ENCODE measurements at regions not wholly inside any gene's neighbourhood (a gene's known extent, or its start where the extent isn't known, plus 50 kb on each side); places are given as distances from the start of the nearest gene placed in this dataset.

DNA sequence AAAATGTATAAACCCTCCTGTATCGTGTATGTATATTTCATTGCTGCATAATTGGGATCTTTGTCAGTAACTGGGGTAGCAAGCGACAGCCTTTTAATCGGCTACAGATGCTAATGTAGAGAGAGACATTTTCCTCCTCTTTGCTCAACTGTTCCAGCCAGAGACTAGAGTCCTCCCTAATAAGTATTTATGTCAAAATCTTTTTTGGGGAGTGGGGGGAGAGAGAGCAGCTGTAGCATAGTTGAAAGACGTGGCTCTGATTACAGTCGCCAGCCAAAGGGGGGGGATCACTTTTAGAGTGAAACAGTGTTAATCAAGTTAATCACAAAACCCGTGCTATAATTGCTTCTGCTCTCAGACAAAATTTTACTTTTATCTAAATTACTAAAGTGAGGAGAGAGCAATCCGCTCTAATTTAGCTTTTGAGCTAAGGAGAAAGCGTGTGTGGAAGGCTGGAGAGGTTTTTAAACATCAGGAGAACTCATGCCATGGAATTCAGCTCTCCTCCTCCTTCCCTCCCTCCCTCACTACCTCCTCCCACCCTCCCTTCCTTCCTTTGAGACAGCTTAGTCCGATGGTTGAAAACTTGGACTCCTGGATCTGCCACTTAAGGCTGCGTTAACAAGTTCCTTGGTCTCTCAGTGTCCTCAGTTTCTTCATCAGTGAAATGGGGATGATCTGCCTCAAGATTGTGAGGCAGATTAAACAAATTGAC lies 87.3 kb upstream of the ZNF618 start:
- no peak for DNase-seq

DNA sequence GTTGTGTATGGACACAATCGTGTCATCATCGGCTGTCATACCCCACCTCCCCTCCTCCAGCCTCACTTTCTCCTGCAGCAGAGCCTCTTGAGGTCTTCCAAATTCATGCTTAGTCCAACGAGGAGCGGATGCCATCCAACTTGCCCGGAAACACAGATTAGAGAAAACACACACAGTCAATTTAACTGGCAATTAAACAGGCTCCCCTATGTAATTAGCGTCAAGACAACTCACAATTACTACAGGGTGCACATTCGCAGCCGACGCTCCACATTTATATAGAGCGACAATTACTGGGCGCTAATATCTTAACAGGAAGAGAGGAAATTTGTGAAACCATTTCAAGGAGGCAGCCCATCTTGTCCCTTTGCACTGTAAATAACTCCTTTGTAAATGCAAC lies 86.0 kb upstream of the ZNF618 start:
- no peak for DNase-seq

DNA sequence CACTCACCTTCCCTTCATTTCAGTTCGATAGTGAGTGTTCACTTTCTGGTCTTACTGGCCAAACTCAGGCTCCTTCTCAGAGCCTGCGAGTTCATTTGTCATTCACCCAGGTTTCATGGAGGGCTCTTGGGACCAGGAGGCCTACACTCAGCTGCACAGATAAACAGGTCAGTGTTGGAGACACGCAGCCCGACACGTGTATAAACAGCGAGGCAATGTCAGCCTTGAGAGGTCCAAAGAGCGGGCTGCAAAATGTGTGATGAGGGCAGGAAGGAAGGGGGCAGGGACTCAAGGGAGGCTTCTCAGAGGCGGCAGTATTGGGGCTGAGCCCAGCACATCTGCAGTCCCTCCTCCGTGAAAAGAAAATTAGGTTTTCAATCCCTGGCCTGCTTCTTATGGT lies 82.6 kb upstream of the ZNF618 start:
- DNase-seq = no peak

DNA sequence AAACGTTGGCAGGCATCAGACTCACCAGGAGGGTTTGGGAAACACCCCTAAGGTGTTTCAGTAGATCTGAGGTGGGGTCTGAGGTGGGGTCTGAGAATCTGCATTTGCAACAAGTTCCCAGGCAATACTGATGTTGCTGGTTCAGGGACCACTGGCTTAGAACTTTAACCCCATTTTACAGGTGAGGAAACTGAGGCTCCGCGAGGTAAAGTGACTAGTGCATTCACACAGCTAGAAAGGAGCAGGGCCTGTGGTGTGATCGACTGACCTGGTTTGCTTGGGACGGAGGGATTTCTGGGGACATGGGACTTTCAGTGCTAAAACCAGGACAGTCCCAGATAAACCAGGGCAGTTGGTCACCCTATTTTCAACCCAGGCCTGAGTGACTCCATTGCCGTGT lies 81.4 kb upstream of the ZNF618 start:
- DNase-seq = no peak

DNA sequence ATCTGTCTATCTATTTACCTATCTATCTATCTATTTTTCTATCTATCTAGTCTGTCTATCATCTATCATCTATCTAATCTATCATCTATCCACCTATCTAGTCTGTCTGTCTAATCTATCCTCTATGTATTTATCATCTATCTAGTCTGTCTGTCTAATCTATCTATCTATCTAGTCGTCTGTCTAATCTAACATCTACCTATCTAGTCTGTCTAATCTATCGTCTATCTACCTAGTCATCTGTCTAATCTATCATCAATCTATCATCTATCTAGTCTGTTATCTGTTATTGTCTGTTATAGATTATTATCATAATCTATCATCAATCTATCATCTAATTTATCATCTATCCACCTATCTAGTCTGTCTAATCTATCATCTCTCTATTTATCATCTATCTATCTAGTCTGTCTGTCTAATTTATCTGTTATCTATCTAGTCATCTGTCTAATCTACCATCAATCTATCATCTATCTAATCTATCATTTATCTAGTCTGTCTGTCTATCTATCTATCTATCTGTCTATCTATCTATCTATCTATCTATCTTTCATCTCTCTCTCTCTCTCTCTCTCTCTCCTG lies 80.2 kb upstream of the ZNF618 start:
- DNase-seq = no peak

DNA sequence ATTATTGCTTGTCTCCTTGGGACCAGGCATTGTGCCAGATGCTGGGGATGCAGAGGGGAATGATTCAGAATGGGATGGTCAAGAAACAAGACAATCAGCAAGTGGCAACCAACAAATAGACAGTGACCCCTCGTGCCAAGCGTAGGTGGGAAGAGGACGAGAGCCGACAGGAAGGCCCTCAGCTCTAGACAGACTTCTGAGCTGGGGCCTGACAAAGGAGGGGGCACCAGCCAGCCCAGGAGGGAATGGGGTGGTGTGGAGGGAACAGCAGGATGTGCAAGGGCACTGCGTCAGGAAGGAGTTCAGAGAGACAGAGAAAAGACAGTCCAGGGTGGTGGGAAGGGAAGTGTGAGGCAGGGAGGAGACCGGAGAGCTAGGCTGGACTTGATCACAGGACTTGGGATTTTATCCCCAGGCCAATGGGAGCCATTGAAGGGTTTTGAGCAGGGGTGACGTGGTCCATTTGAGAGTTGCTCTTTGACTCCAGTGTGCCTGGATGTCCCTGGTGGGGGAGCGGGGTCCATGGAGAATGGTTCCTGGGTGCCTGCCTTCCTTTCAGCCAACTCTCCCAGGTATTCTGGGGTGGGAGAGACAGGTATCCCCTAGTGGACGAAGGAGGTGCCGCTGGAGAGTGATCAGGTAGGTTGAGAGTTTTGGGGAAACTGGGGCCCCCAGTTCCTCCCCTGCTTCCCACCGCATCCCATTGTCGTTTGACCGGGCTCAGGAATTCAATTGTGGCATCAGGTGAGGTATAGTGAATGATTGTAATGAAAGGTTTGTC lies 79.3 kb upstream of the ZNF618 start:
- DNase-seq = no peak

DNA sequence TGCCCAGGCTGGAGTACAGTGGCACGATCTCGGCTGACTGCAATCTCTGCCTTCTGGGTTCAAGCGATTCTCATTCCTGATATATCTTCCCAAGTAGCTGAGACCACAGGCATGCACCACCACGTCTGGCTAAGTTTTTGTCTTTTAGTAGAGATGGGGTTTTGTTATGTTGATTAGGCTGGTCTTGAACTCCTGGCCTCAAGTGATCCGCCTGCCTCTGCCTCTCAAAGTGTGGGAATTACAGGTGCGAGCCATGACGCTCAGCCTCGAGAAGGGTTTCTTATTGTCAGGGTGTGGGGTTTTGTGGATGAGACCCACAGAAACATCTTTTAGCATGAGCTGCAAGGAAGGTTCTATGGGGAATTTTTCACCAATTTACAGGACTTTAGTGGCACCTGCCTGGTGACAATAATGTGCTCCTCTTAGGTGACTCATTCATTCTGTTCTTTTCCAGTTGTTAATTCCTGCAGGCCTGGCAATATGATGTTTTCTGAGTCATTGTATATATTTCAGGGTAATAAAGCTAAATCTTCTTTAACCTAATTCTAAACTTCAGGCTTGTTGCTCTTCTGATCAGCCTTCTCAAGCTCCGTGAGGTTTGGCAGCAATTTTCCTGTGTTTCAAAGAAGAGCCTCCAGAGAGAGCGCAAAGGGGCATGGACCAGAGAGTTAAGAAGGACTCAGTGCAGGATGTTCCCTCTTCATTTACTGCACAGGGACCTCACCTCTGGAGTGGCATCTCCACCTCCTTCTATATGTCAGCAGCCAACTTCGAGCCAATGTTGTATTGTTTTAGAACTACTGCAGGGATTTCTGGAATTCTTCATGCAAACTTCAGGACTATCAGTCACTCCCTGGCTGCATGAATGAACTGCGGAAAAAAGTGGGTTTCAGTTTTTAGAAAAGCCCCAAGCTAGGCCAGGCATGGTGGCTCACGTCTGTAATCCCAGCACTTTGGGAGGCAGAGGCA lies 77.8 kb upstream of the ZNF618 start:
- DNase-seq = no peak

DNA sequence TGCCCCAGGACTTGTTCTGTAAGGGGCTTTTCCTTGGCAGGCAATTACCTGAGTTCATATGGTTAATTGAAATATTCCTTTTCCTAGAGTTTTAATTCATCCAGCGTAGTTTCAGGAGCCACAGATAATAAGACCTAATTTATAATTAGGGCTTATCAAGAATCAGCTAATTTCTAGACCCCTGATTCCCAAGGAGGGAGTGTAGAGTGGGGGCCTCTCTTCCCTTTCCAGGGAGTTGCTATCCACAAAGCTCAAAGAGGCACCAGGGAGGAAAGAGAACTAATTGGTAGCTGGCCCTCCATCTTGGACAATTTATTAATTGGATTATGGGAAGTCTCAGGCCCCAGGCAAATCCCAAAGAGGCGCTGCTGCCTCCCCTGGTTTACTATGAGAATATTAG lies 75.8 kb upstream of the ZNF618 start:
- DNase-seq = no peak

DNA sequence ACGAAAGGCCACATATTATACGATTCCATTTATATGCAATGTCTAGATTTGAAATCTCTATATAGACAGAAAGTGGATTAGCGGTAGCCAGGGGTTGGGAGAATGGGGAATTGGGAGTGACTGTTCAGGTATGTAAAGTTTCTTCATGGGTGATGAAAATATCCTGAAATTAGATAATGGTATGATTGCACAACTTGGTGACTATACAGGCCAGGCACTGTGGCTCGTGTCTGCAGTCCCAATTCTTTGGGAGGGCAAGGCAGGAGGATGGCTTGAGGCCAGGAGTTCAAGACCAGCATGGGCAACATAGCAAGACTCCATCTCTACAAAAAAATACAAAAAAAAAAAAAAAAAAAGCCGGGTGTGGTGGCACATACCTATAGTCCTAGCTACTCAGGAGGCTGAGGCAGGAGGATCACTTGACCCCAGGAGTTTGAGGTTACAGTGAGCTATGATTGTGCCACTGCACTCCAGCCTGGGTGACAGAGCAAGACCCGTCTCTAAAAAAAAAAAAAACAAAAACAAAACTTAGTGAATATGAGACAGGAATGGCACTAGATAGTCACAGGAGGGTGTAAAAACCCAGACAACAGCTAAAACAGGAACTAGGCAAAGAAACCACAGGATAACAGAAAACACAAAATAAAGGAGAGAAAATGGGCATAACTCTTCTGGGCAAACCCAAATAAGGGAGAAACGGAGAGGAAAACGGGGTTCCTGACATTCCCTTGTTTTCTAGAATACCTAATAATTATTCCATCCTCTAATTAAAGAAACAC lies 72.1 kb upstream of the ZNF618 start:
- no peak for DNase-seq

DNA sequence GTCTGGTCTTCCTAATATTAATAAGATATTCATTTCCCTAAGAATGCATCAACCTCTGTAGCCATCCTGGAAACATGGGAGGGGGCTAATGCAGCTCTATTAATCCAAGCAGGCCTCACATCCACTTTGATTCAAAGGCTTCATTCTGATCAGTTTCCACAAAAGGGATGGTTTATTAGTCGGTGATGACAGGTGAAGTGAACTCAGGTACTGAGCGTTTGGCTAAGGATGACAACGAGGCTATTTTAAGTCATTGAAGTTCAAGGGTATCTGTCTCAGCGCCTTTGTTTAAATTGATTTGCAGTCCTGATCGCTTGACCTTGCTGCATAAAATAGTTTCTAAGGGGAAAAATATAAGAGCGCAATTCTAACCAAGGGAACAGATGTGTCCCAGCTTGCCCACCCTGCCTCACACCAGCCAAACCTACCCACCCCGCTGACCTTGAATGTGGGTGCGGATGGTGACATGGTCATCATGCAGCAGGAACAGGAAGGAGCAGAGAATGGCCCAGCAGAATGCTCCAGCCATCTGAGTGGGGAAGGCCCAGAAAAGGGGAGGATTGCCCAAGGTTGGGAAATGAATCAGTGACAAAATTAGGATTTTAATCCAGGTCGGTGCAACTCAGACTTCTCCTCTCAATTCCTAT lies 70.5 kb upstream of the ZNF618 start:
- DNase-seq = no peak

DNA sequence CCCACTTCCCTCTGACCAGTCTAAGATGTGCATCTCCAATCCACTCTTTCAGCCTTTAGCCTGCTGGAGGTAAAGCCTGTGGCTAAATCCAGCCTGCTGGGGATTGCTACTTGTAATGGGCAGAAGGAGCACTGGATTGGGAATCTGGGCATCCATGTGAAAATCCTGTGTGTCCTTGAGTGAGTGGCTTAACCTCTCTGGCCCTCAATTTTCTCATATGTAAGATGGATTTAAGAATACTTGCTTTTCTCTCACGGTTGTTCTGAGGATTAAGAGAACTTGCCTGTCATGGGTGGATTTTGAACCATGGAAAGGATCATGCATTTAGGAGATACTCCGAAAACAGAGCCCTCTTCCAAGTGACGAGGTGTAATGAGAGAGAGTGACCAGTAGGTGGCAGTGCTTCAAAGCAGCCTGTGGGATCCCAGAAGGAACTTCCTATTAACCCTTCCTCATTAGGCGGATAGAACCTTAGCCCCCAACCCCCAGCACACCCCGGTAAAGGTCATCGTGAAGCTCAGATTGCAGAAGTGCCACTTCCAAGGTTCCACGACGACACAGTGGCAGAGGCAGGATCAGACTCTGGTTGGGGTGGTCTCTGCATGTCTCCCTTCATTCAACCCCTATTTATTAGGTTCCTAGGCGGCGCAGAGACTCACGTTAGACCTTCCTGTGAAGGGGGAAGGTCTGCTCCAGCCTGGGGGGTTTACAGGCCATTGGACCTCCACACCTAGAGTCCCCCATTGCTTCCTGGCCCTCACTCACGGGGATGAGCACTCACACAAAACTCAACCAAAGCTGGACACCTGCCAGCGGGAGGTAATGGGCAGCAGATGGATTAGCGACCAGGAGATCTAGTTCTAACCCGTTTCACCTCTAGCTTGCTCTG lies 68.7 kb upstream of the ZNF618 start:
- DNase-seq = peak; percentile 38

DNA sequence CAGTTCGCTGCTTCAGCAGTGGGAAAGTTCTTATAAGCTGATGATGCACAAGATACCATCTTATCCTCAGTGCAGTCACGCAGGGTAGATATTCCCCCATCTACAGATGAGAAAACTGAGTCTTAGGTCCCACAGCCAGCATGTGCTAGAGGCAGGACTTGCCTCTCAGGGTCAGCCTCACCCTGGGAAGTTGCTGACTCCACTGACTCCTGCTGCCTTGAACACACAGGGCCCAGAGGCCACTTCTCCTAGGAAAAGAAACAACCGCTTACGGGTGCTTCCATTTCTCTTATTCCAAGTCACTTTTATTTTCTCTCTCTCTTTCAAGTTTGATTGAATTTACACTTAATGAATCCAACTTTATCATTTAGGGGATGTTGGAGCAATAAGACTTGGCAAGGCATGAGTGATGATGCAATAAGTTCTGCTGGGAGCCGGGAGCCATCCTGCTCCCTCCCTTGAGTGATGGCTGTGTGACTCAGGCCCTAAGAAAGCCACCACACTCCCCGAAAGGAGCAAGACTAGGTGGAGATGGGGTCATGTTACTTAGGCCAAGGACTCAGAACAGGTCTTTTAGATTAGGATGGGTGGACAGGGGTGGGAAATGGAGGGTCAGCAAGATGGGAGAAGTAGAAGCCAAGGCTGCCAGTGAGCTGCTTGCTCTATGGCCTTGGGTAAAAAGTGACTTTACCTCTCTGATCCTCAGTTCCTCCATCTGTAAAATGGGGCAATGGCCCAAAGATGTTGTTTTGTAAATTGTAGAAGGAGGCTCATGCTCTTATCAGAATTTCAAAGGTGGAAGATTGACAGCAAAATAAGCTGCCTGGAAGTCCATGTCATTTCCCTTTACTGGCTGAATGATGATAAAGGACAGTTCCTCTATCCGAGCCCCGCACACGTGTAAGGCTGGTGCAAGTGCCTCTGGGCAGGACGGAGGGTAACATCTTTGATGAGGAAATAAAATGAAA lies 67.4 kb upstream of the ZNF618 start:
- DNase-seq = no peak

DNA sequence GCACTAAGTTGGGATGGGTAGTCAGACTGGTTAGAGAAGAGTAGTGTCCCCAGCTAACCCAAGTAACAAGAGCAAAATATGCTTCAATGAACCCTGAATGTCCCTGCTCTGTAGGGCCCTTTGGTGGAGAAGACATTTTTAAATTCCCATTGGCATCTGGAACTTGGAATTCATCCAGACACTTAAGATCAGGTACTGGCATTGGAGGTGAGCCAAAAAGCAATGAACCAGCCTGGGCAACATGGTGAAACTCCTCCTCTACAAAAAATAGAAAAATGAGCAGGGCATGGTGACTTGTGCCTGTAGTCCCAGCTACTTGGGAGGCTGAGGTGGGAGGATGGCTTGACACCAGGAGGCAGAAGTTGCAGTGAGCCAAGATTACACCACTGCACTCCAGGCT lies 58.9 kb upstream of the ZNF618 start:
- no peak for DNase-seq

DNA sequence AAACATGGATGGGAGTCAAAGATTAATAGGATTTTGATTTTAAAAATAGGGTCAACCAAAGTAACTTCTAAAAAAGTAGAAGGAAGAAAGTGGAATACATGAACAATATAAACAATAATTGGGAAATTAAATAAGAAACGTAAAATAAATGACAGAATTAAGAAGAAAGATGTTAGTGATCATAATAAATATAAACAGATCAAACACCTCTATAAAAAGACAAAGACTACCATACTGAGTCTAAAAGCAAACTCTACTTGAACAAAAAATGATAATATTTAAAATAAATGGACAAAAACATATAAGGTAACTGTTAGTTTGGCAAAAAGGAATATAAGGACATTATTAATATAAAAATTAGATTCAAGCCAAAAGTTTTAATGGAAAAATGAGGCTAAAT lies 57.7 kb upstream of the ZNF618 start:
- DNase-seq = no peak

DNA sequence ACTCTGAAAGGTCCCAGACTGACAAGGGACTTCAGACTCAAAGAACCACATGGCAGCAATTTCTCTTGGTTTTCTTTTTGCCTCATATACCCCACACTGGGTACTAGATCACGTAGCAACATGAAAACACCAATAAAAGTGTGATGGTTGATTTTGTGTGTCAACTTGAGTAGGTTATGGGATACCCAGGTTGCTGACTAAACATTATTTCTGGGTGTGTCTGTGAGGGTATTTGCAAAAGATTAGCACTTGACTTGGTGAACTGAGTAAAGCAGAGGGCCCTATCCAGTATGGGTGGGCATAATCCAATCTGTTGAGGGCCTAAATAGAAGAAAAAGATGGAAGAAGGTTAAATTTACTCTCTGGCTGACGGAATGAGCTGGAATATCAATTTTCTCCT lies 53.8 kb upstream of the ZNF618 start:
- DNase-seq = no peak

DNA sequence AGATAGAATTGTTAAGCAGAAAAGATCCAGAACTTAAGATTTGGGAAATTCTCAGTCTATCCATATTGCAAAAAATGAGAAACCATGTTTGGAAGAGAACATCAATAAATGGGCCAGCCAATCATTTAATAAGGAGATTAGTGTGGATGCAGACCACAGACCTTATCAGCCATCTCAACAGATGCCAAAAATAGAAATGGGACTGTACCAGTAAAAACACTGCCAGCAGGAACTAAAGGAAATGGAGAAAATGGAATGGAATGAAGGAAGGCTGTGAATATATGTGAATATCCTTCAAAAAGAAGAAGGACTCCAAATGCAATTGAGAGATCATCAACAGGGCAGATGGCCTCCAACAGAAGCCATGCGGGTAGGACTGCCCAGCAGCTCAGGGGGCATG lies 52.7 kb upstream of the ZNF618 start:
- DNase-seq = no peak
